Femur (tissue), 1 donor: ENCODE measurements at regions not wholly inside any gene's neighbourhood (a gene's known extent, or its start where the extent isn't known, plus 50 kb on each side); places are given as distances from the start of the nearest gene placed in this dataset.

Experiments used
- DNase-seq: peaks from one replicate; pipeline ENCODE4 v3.0.0-alpha.2; 2017

- no peak for DNase-seq
These were observed 51.8 kb upstream of the NDUFB4 start for GRCh38 chr3:120544361-120544760.

GRCh38 chr3:120536642-120537041 is 59.5 kb upstream of the NDUFB4 start:
- DNase-seq = no peak

- DNase-seq = no peak
These were observed 63.2 kb upstream of the NDUFB4 start for GRCh38 chr3:120532969-120533368.

- DNase-seq = no peak
These were observed 68.0 kb upstream of the NDUFB4 start for GRCh38 chr3:120528163-120528562.

- no peak for DNase-seq
These were observed 69.9 kb upstream of the NDUFB4 start for GRCh38 chr3:120526011-120526870.

GRCh38 chr3:120524171-120524923 is 71.8 kb upstream of the NDUFB4 start:
- DNase-seq = no peak

GRCh38 chr3:120516136-120516535 is 65.3 kb upstream of the FSTL1 start:
- DNase-seq = no peak

GRCh38 chr3:120512655-120513054 is 61.9 kb upstream of the FSTL1 start:
- DNase-seq = no peak

- peak; percentile 39 for DNase-seq
These were observed 56.3 kb upstream of the FSTL1 start for GRCh38 chr3:120506828-120507774.

- no peak for DNase-seq
These were observed 55.5 kb upstream of the FSTL1 start for GRCh38 chr3:120506076-120506827.

GRCh38 chr3:120503727-120504616 is 53.2 kb upstream of the FSTL1 start:
- no peak for DNase-seq

GRCh38 chr3:120502116-120502515 is 51.3 kb upstream of the FSTL1 start:
- no peak for DNase-seq
